ENCODE measurements at regions not wholly inside any gene's neighbourhood (a gene's known extent, or its start where the extent isn't known, plus 50 kb on each side); places are given as distances from the start of the nearest gene placed in this dataset.

DNA sequence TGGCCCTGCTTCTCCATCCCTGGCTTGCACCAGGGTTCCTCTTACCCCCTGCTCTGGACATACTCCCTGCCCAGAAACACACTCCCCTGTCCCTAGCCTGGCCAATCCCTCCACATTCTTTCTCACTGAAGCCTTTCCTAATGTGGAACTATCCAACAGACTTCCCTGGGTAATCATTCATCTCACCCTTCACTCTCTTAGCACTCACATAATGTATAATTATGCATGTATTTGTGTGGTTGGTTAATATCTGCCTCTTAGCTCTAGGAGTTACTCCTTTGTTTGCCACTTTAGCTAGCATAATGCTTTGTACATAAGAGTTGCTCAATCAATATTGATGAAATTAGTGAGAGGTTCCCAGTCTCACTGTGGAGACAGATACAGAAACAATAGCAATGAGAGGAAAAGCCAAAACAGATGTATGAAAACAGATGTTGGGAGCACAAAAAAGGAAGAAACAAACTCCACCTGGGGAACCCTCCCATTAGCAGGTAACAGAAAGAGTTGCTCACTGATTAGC is 76.9 kb upstream of the WARS2 start:
- no peak for TF ChIP-seq SIN3A (IDR thresholded peaks at IDR 0.05; ENCODE audit: borderline replicate concordance, low read depth, low read length)
- no peak for TF ChIP-seq RAD21 (IDR thresholded peaks at IDR 0.05; ENCODE audit: low read length)
- TF ChIP-seq, protein P1, sequence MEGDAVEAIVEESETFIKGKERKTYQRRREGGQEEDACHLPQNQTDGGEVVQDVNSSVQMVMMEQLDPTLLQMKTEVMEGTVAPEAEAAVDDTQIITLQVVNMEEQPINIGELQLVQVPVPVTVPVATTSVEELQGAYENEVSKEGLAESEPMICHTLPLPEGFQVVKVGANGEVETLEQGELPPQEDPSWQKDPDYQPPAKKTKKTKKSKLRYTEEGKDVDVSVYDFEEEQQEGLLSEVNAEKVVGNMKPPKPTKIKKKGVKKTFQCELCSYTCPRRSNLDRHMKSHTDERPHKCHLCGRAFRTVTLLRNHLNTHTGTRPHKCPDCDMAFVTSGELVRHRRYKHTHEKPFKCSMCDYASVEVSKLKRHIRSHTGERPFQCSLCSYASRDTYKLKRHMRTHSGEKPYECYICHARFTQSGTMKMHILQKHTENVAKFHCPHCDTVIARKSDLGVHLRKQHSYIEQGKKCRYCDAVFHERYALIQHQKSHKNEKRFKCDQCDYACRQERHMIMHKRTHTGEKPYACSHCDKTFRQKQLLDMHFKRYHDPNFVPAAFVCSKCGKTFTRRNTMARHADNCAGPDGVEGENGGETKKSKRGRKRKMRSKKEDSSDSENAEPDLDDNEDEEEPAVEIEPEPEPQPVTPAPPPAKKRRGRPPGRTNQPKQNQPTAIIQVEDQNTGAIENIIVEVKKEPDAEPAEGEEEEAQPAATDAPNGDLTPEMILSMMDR (IDR thresholded peaks at IDR 0.05): no peak
- no peak for TF ChIP-seq FOSL2 (IDR thresholded peaks at IDR 0.05; ENCODE audit: borderline replicate concordance, low read depth)
- TF ChIP-seq POLR2AphosphoS5 (IDR thresholded peaks at IDR 0.05; ENCODE audit: low read depth, low read length): no peak
- no peak for TF ChIP-seq RXRA (IDR thresholded peaks at IDR 0.05; ENCODE audit: borderline replicate concordance, low read depth)
- TF ChIP-seq, protein P2, sequence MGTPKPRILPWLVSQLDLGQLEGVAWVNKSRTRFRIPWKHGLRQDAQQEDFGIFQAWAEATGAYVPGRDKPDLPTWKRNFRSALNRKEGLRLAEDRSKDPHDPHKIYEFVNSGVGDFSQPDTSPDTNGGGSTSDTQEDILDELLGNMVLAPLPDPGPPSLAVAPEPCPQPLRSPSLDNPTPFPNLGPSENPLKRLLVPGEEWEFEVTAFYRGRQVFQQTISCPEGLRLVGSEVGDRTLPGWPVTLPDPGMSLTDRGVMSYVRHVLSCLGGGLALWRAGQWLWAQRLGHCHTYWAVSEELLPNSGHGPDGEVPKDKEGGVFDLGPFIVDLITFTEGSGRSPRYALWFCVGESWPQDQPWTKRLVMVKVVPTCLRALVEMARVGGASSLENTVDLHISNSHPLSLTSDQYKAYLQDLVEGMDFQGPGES (IDR thresholded peaks at IDR 0.05; ENCODE audit: low read depth, low read length): no peak
- TF ChIP-seq FOXJ3 (CRISPR knock-in tag; IDR thresholded peaks at IDR 0.05): no peak
- TF ChIP-seq, protein P3, sequence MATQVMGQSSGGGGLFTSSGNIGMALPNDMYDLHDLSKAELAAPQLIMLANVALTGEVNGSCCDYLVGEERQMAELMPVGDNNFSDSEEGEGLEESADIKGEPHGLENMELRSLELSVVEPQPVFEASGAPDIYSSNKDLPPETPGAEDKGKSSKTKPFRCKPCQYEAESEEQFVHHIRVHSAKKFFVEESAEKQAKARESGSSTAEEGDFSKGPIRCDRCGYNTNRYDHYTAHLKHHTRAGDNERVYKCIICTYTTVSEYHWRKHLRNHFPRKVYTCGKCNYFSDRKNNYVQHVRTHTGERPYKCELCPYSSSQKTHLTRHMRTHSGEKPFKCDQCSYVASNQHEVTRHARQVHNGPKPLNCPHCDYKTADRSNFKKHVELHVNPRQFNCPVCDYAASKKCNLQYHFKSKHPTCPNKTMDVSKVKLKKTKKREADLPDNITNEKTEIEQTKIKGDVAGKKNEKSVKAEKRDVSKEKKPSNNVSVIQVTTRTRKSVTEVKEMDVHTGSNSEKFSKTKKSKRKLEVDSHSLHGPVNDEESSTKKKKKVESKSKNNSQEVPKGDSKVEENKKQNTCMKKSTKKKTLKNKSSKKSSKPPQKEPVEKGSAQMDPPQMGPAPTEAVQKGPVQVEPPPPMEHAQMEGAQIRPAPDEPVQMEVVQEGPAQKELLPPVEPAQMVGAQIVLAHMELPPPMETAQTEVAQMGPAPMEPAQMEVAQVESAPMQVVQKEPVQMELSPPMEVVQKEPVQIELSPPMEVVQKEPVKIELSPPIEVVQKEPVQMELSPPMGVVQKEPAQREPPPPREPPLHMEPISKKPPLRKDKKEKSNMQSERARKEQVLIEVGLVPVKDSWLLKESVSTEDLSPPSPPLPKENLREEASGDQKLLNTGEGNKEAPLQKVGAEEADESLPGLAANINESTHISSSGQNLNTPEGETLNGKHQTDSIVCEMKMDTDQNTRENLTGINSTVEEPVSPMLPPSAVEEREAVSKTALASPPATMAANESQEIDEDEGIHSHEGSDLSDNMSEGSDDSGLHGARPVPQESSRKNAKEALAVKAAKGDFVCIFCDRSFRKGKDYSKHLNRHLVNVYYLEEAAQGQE (IDR thresholded peaks at IDR 0.05; ENCODE audit: low read depth, low read length): no peak
- TF ChIP-seq SMC3 (IDR thresholded peaks at IDR 0.05; ENCODE audit: low read depth, low read length): no peak
- TF ChIP-seq, protein P4, sequence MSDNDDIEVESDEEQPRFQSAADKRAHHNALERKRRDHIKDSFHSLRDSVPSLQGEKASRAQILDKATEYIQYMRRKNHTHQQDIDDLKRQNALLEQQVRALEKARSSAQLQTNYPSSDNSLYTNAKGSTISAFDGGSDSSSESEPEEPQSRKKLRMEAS (IDR thresholded peaks at IDR 0.05; ENCODE audit: low read depth): no peak
